ENCODE measurements at regions not wholly inside any gene's neighbourhood (a gene's known extent, or its start where the extent isn't known, plus 50 kb on each side); places are given as distances from the start of the nearest gene placed in this dataset.

DNA sequence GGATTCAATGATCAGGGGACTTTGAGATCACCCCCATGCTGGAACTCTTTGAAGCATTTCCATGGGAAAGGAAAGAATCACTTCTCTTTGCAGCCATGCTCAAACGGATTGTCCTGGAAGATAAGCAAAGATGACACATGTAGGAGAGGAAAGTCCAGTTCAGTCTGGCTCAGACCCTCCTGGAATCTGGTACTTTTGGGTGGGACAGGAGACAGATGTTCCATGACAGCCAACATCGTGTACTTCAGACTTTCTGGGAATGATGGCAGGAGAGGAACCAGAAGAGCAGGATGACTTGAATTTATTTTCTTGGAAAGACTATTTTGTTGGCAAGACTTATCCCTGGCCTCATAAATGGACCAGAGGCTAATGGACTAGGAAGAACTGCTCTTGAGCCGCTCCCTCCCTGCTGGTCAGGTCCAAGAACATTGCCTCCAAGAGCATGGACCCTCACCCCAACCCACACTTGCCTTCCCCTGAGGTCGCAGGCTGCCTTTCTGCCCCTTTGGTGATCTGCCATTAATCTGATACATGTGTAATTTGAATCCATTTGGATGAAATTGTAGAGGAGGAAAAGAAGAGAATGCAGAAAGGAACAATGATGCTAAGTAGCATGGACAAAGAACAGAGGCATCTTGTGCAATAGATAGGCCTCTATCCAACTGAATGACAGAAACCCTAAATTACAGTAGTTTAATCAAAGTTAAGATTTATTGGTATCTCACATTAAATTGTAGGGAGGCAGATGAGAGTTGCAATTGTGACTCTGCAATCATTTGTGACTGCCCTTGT is 201.0 kb downstream of the SNX19 start:
- no peak for TF ChIP-seq L3MBTL2 (conservative IDR thresholded peaks at IDR 0.05)
- TF ChIP-seq FOXM1 (IDR thresholded peaks at IDR 0.05; ENCODE audit: borderline replicate concordance), result no peak
- TF ChIP-seq ELF4 (IDR thresholded peaks at IDR 0.05), result no peak
- TF ChIP-seq HDGF (IDR thresholded peaks at IDR 0.05; ENCODE audit: borderline replicate concordance), result no peak
- no peak for TF ChIP-seq FOXA1 (IDR thresholded peaks at IDR 0.05)
- no peak for TF ChIP-seq ZNF384 (IDR thresholded peaks at IDR 0.05)
- ChIA-PET POLR2A (no interaction called here), CTCF (no interaction called here)
- DNase-seq (ENCODE audit: extremely low spot score), result no peak

DNA sequence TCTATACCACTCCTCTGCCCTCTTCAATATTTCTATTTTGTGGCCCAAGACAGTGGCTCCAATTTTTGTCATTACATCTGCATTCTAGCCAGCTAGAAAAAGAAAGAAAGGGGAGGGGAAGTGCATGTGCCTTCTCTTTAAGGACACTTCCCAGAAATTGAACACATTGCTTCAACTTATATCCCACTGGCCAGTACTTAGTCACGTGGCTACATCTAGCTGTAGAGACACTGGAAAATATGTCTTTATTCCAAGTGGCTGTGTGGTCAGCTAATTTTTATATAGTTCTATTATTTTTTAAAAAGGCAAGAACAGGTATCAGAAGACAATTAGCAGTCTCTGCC is 200.4 kb downstream of the SNX19 start:
- ChIA-PET POLR2A (no interaction called here), CTCF (no interaction called here)
- no peak for DNase-seq (ENCODE audit: extremely low spot score)
- TF ChIP-seq NFRKB (IDR thresholded peaks at IDR 0.05), result no peak
- no peak for TF ChIP-seq FOXM1 (IDR thresholded peaks at IDR 0.05; ENCODE audit: borderline replicate concordance)
- no peak for TF ChIP-seq FOXA1 (IDR thresholded peaks at IDR 0.05)
- no peak for TF ChIP-seq BHLHE40 (IDR thresholded peaks at IDR 0.05; ENCODE audit: borderline replicate concordance)
- TF ChIP-seq SUZ12 (IDR thresholded peaks at IDR 0.05), result no peak

DNA sequence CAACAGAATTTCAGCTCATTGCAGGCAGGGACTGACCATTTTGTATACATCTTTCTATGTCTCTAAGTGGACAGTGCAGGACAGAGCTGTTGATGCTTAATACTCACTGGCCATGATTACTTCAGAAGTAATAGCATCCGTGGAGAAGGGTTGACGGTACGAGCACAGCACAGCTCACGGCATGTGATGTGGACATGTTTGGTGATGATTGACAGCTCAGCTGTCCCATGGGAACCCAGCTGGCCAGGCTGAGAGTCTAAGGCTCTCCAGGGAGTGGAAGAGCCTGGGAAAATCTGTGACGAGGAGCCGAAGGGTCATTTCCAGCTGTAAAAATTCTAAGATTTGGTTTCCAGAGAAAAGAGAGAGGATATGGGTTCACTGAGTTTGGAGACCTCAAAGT is 198.2 kb downstream of the SNX19 start:
- TF ChIP-seq SP1 (IDR thresholded peaks at IDR 0.05), result no peak
- TF ChIP-seq, protein P1, sequence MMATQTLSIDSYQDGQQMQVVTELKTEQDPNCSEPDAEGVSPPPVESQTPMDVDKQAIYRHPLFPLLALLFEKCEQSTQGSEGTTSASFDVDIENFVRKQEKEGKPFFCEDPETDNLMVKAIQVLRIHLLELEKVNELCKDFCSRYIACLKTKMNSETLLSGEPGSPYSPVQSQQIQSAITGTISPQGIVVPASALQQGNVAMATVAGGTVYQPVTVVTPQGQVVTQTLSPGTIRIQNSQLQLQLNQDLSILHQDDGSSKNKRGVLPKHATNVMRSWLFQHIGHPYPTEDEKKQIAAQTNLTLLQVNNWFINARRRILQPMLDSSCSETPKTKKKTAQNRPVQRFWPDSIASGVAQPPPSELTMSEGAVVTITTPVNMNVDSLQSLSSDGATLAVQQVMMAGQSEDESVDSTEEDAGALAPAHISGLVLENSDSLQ (IDR thresholded peaks at IDR 0.05), result peak; percentile 73
- DNase-seq (ENCODE audit: extremely low spot score), result no peak
- POLR2A ChIA-PET, result no interaction called here
- CTCF ChIA-PET, result interaction anchor here (0.9 kb wide), 1 partner anchor 9 kb away, joined by 4 read pairs; no protein-coding TSS in a partner anchor

DNA sequence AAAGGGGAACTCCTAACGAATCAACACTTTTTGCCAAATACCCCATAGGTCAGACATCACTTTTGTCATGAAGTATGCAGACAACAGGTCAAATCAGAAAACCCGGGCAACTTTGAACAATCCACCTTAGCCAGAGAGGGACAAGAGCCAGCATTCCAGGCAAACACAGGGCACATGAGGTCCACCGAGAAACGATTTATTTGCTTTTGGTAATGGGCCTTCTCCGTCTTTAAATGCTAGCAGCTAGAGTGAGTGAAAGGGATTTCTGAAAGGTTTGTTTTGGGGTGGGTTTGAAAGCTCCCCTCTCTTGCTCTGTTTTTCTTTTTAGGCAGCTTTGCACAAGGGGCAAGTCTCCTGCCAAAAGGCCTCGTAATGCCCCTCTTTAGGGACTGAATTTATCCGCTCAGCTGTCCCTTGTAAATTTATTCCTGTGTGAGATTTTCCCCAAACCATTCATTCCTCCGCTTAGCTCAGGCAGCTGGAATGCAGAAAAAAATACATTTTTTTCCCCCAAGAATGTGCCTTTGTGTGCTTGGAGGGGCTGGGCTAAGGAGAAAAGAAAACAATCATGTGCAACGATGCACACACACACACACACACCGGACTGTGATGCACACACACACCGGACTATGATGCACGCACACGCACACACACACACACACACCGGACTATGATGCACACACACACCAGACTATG is 196.9 kb downstream of the SNX19 start:
- DNase-seq (ENCODE audit: extremely low spot score), result no peak
- CTCF ChIA-PET, result no interaction called here
- POLR2A ChIA-PET, result no interaction called here
- TF ChIP-seq L3MBTL2 (conservative IDR thresholded peaks at IDR 0.05) (no peak), ELF4 (IDR thresholded peaks at IDR 0.05) (no peak), SP1 (IDR thresholded peaks at IDR 0.05) (no peak), BHLHE40 (IDR thresholded peaks at IDR 0.05; ENCODE audit: borderline replicate concordance) (no peak), LEF1 (IDR thresholded peaks at IDR 0.05; ENCODE audit: borderline replicate concordance) (no peak), SUZ12 (IDR thresholded peaks at IDR 0.05) (no peak), HDGF (IDR thresholded peaks at IDR 0.05; ENCODE audit: borderline replicate concordance) (no peak), TARDBP (IDR thresholded peaks at IDR 0.05) (no peak), ARNT (IDR thresholded peaks at IDR 0.05) (no peak), ZNF384 (IDR thresholded peaks at IDR 0.05) (no peak)

DNA sequence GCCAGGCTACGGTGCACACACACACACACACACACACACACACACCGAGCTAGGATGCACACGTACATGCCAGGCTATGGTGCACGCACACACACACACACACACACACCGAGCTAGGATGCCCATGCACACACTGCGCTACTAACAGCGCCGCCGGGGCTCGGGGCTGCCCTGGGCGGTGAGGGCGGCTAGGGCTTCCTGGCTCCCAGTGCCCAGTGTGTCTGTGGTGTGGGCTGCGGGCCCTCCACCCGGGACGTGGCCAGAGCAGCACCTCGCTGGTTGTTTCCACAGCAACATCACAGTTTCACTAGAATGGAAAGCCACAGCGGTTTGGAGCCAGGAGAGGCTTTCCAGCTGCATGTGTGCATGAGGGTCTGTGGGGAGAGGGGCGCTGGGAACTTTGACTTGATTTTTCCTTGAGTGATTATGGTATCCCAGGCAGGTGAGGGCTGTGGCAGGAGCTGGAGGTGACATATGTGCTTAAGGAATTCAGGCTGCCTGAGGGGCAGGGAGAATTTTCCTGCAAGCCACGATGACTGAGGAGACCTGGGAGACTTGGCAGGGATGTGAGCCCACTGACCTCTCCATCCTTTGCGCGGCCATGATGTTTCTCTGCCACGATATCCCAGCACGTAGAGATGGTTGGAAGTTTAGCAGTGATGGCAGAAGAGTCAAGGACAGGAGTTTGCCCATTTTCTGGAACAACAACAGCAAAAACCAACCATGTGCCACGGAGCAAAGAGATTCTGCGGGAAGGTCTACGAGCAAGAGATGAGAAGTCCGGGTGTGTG is 195.9 kb downstream of the SNX19 start:
- TF ChIP-seq ARNT (IDR thresholded peaks at IDR 0.05) (no peak), SUZ12 (IDR thresholded peaks at IDR 0.05) (no peak), L3MBTL2 (conservative IDR thresholded peaks at IDR 0.05) (no peak), FOXA1 (IDR thresholded peaks at IDR 0.05) (no peak), BHLHE40 (IDR thresholded peaks at IDR 0.05; ENCODE audit: borderline replicate concordance) (no peak), ELF4 (IDR thresholded peaks at IDR 0.05) (no peak), CTBP1 (IDR thresholded peaks at IDR 0.05; ENCODE audit: borderline replicate concordance) (no peak), LEF1 (IDR thresholded peaks at IDR 0.05; ENCODE audit: borderline replicate concordance) (no peak), TARDBP (IDR thresholded peaks at IDR 0.05) (no peak), ZNF384 (IDR thresholded peaks at IDR 0.05) (no peak), FOXM1 (IDR thresholded peaks at IDR 0.05; ENCODE audit: borderline replicate concordance) (no peak), SP1 (IDR thresholded peaks at IDR 0.05) (no peak), NFRKB (IDR thresholded peaks at IDR 0.05) (no peak), FOXK2 (IDR thresholded peaks at IDR 0.05) (no peak), HDGF (IDR thresholded peaks at IDR 0.05; ENCODE audit: borderline replicate concordance) (no peak)
- TF ChIP-seq, protein P1 (IDR thresholded peaks at IDR 0.05), result no peak
- CTCF ChIA-PET, result no interaction called here
- no peak for DNase-seq (ENCODE audit: extremely low spot score)
- POLR2A ChIA-PET, result no interaction called here

DNA sequence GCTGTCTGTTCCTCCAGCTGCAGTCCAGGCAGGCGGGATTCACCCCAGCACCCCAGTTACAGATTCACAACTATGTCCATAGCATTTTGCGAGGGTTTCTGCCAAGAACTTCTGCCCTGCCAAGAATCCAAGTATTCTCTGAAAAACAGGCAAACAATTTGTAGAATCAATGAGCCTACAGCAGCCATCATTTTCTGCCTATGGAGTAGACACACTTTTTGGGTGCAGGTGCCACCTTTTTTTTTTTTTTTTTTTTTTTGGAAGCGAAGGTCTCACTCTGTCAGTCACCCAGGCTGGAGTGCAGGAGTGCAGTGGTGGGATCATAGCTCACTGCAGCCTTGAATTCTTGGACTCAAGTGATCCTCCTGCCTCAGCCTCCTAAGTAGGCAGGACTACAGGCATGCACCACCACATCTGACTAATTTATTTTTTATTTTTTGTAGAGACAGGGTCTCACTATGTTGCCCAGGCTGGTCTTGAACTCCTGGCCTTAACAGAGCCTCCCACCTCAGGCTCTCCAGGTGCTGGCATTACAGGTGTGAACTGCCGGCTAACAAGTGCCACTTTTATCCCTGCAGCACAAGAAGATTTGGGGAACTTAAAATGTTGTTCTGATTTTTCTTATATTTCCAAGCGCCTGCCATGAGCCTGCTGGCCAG is 195.1 kb downstream of the SNX19 start:
- CTCF ChIA-PET, result no interaction called here
- no peak for TF ChIP-seq L3MBTL2 (conservative IDR thresholded peaks at IDR 0.05)
- TF ChIP-seq FOXM1 (IDR thresholded peaks at IDR 0.05; ENCODE audit: borderline replicate concordance), result no peak
- TF ChIP-seq FOXK2 (IDR thresholded peaks at IDR 0.05), result no peak
- no peak for TF ChIP-seq ARNT (IDR thresholded peaks at IDR 0.05)
- no peak for TF ChIP-seq CTBP1 (IDR thresholded peaks at IDR 0.05; ENCODE audit: borderline replicate concordance)
- no peak for TF ChIP-seq TARDBP (IDR thresholded peaks at IDR 0.05)
- TF ChIP-seq SUZ12 (IDR thresholded peaks at IDR 0.05), result no peak
- no peak for TF ChIP-seq LEF1 (IDR thresholded peaks at IDR 0.05; ENCODE audit: borderline replicate concordance)
- DNase-seq (ENCODE audit: extremely low spot score), result no peak
- POLR2A ChIA-PET, result no interaction called here

Data from HEK293T (cell line).